Activated CD8-positive, alpha-beta memory T cell treated with anti-CD3 and anti-CD28 coated beads for 24 hours (primary cell): ENCODE measurements at regions not wholly inside any gene's neighbourhood (a gene's known extent, or its start where the extent isn't known, plus 50 kb on each side); places are given as distances from the start of the nearest gene placed in this dataset.
"Not testable (repeated sequence)": the region's sequence is repeated elsewhere in the genome, so short reads cannot be mapped to it uniquely, and the experiment has no call there.

Experiments used
- DNase-seq: peaks from one replicate; pipeline ENCODE4 v3.0.0-alpha.2; 2020

DNA sequence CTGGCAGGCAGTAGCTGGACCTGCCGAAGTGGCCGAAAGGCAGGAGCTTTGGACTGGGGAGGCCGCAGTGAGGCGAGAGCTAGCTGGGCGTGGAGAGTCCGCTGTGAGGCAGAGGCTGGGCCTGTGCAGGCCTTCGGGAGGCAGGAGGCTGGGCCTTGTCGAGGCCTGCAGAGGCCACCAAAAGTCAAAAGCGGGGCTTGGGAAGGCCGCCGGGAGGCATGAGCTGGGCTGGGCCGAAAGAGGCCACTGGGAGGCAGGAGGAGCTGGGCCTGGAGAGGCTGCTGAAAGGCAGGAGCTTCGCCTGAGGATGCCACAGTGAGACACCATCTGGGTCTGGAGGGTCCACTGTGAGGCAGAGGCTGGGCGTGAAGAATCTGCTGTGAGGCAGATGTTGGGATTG is 105.8 kb upstream of the TP53BP2 start:
- DNase-seq: not testable (repeated sequence)

DNA sequence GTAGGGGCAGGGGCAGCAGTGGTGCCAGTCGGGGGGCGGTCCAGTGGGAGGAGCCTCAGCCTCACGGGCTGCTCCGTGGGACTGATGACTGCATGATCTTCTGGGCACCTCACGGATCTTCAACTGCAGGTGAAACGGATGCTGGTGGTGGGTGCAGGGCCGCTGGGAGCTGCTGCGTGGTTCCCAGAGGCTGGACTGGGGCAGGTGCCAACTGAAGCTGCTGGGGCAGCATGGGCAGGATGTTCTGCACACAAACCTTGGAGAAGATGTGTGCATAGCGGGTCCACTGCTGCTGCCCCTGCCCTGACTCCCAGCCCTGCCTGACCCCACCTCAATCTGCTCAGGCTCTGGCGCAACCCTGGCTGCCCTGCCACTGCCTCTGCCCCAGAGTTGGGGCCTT is 104.2 kb upstream of the TP53BP2 start:
- not testable (repeated sequence) for DNase-seq

DNA sequence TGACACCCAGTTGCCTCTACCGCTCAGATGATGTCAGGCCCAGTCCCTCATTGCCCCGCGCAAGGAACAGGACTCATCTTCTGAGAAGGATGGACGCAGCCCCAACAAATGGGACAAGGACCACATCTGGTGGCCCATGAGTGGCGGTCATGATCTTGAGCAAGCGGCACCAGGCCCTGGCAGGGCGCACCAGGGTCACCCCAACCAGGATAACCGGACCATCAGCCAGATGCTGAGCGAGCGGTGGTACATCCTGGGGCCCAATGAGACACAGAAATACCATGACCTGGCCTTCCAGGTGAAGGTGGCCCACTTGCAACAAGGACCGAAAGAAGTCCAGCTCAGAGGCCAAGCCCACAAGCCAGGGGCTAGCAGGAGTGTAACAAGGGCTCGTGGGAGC is 102.3 kb upstream of the TP53BP2 start:
- not testable (repeated sequence) for DNase-seq

DNA sequence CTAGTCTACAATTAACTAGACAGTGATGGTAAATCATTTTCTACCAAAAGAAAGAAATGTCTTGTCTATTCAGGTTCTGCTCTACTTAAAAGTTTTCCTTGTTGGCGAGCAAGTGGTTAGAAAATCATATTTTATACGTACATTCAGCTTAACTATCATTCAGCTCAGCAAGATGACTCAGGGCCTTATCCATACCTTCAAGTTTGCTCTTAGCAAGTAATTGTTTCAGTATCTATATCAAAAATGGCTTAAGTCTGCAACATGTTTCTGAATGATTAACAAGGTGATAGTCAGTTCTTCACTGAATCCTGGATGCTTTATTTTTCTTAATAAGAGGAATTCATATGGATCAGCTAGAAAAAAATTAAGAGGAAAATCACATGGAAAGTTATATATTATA is 90.8 kb upstream of the TP53BP2 start:
- DNase-seq: not testable (repeated sequence)

DNA sequence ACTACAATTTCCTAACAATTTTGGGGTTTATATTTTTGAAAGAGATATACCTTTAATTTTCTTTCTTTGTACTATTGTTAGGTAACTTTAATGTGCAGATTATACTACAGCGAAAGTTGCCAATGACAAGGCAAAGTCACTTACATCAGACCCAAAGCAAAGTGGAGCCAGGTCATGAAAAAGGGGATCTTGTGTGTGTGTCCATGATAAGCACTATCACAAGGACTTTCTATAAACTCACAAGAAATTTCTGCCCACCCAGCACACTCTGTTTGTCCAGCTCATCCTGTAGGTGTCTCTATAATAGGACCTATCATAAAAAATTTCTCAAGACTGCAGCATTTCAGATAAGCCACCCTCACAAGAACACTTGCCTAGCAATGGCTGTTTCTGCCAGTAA is 85.7 kb upstream of the TP53BP2 start:
- not testable (repeated sequence) for DNase-seq

DNA sequence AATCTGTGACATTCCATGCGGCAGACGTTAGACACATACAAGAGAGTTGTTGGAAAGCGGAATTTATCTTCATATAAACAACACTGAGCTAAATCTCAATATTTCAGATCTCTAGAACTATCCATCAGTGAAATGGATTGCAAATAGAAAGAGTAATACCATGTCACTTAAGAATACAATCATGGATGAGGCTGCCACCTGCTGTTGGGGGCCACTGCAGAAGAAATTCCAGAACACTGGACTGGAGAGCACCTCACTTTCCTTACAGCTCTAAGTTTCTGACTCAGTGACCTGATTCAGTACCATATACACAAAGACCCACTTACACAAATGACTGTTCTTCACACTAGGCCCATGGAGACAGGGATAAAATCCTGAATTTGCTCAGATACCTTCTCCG is 75.1 kb upstream of the TP53BP2 start:
- not testable (repeated sequence) for DNase-seq

DNA sequence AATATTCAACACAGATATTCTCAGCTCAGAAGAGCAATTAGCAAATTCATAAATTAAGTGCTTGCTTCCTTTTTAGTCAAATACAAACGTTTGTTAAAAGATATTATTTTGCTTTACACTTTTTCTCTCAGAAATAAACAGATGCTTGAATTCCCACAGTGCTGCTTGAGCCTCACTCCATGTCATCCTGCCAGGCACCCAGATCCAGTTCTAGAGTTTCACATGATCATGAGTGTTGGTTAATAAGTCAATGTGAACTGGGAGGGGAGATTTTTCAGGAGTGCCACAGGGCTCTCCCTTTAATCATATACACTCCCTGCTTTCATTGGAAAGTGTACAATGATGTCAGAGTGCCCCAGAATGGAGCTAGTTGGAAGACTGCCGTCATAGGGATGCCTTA is 69.7 kb upstream of the TP53BP2 start:
- not testable (repeated sequence) for DNase-seq

DNA sequence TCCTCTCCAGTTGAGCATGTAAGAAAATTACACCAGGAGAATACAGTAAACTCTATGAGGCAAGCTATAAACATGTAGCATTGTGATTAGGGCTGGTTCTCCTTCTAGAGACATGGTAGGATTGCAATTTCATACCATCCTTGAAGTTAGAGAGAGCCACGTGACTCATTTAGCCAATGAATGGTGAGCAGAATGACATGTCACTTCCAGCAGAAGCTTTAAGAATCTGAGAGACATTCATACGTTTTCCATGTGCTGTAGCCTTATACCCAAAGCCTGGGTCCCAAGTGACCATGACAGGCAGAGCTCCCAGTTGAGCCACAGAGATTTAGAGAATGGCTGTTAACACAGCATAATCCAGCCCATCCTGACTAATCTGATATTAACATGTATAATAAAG is 68.0 kb upstream of the TP53BP2 start:
- DNase-seq: not testable (repeated sequence)

DNA sequence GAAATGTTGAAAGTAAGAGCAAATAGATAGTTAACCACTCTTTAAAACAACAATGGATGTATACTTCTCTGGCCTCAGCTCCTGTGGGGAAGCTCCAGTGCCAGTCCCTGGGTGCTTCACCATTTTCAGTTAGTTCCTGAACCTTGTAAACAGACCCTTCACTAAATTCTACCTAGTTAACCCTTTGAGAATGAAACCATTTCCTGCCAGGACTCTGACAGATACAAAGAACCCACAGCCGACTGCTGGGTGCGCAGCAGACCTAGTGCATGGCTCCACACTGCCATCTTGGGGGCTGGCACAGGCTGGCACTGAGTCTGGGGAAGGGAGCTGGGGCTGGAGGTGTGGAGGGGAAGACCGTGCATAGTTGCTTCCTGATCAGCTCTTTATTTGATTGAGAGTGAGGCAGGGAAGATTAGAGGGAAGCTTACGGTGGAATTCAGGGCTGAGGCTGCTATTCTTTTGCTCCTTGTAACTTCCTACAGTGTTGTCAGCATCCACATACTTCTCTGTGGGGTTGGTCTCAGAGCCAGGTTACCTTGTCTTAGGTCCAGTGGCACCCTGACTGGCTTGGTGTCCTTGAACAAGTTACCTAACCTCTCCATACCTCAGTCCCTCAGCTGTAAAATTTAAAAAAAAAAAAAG is 62.3 kb upstream of the TP53BP2 start:
- peak; percentile 59 for DNase-seq

DNA sequence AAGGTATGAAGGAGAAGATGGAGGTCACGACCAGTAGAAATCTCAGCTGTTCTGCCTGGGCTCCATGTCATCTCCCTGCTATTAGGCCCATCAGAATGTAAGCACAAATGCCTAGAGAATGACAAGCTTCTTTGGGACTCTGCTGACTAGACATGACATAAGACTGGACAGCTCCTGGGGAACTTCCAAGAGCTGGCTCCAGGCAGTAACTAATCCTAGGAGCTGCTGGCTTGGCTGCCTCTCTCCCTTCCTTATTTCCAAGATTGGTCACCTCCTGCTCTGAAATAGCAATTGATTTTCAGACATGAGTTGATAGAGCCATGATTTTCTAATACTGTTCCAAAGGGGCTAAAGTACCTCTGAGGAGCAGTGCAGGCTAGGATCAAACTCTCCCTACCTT is 57.5 kb upstream of the TP53BP2 start:
- DNase-seq: not testable (repeated sequence)

DNA sequence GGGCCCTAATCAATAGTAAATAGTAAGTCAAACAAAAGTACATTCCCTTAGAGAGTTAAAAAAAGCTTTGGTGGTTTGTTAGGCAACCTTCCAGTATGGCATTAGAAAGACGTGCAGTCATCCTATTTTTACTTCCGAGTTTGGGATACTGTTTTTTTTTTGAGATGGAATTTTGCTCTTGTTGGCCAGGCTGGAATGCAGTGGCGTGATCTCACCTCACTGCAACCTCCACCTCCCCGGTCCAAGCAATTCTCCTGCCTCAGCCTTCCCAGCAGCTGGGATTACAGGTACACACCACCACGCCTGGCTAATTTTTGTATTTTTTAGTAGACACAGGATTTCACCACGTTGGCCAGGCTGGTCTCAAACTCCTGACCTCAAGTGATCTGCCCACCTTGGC is 54.0 kb upstream of the TP53BP2 start:
- DNase-seq: not testable (repeated sequence)

DNA sequence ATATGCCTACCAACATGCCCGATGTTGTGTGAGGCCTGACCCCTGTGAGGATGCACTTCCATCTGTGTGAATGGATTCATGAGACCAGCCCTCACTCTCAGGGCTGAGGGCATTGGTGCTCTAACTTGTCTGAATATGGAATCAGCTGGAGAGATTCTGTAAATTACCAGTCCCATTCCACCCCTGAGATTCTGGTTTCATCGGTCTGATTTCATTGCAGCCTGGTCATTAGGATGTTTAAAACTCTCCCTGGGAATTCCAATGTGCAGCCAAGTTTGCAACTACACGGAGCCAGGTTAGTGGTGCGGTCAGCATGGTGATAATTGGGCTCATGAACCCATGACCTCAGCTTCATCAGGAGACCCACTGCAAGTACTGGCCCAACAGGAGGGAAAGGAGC is 51.4 kb upstream of the TP53BP2 start:
- DNase-seq: not testable (repeated sequence)

DNA sequence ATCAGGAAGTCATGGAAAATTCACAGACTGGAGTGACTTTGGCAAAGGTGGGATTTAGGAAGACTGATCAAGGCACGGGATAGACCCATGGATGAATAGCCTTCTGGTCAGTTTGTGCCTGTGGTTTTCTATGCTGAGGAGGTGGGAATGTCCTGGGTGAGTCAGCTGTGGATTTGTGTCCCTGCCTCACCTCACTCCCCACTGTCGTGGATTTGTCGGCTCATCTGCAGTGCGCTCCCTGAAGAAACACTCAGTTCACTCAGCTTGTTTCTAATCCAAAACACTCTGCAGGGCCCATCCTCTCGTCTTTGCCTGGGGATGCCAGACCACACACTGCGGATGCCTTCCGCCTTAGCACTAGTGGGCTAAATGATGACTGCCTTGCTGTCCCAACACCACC is 50.2 kb upstream of the TP53BP2 start:
- DNase-seq: not testable (repeated sequence)
